ENCODE measurements at regions not wholly inside any gene's neighbourhood (a gene's known extent, or its start where the extent isn't known, plus 50 kb on each side); places are given as distances from the start of the nearest gene placed in this dataset.
"Not testable (repeated sequence)": the region's sequence is repeated elsewhere in the genome, so short reads cannot be mapped to it uniquely, and the experiment has no call there.

- Histone ChIP-seq H3K27ac (no peak overlapping the region), H3K4me3 (no peak overlapping the region), H3K27me3 (no peaks in the 10 kb centered on the region), H3K36me3 (no peaks in the 10 kb centered on the region), H3K4me1 (no peaks in the 10 kb centered on the region), H3K9me3 (no peaks in the 10 kb centered on the region)
- intact Hi-C loops (cut with DNase I), result no loop called here
- TF ChIP-seq, protein P1, sequence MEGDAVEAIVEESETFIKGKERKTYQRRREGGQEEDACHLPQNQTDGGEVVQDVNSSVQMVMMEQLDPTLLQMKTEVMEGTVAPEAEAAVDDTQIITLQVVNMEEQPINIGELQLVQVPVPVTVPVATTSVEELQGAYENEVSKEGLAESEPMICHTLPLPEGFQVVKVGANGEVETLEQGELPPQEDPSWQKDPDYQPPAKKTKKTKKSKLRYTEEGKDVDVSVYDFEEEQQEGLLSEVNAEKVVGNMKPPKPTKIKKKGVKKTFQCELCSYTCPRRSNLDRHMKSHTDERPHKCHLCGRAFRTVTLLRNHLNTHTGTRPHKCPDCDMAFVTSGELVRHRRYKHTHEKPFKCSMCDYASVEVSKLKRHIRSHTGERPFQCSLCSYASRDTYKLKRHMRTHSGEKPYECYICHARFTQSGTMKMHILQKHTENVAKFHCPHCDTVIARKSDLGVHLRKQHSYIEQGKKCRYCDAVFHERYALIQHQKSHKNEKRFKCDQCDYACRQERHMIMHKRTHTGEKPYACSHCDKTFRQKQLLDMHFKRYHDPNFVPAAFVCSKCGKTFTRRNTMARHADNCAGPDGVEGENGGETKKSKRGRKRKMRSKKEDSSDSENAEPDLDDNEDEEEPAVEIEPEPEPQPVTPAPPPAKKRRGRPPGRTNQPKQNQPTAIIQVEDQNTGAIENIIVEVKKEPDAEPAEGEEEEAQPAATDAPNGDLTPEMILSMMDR (IDR thresholded peaks at IDR 0.05), result no peak
- no peak for DNase-seq (ENCODE audit: low spot score in 2 of 2)
Observed at GRCh38 chr12:76674669-76675315, 89.1 kb upstream of the ZDHHC17 start.

DNA sequence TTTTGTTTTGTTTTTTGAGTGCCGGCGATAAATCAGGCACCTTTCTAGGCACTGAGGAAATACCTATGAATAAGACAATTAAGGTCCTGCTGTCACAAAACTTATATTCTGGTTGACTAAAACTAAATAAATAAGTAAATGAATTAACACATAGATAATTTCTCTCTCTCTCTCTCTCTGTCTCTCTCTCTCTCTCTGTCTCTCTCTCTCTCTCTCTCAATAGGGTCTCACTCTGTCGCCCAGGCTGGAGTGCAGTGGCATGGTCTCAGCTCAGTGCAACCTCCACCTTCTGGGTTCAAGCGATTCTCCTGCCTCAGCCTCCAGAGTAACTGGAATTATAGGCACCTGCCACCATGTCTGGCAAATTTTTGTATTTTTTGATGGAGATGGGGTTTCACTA is 87.7 kb upstream of the ZDHHC17 start:
- H3K27me3 ChIP-seq; H3K36me3 ChIP-seq; intact Hi-C loops (cut with DNase I); H3K9me3 ChIP-seq; H3K4me3 ChIP-seq; H3K27ac ChIP-seq; DNase-seq (ENCODE audit: low spot score in 2 of 2); H3K4me1 ChIP-seq: not testable (repeated sequence)

- DNase-seq (ENCODE audit: low spot score in 2 of 2), result no peak
- no peak overlapping the region for H3K4me3 ChIP-seq
- H3K9me3 ChIP-seq, result no peaks in the 10 kb centered on the region
- H3K36me3 ChIP-seq, result no peaks in the 10 kb centered on the region
- H3K27me3 ChIP-seq, result no peaks in the 10 kb centered on the region
- TF ChIP-seq, protein P1 (IDR thresholded peaks at IDR 0.05), result no peak
- no peak overlapping the region for H3K27ac ChIP-seq
- H3K4me1 ChIP-seq, result no peaks in the 10 kb centered on the region
- intact Hi-C loops (cut with DNase I), result no loop called here
Observed at GRCh38 chr12:76678992-76679391, 84.9 kb upstream of the ZDHHC17 start.

- DNase-seq (ENCODE audit: low spot score in 2 of 2), result no peak
- Histone ChIP-seq H3K27me3 (no peaks in the 10 kb centered on the region), H3K4me3 (no peak overlapping the region), H3K9me3 (no peaks in the 10 kb centered on the region), H3K27ac (no peak overlapping the region), H3K36me3 (no peaks in the 10 kb centered on the region), H3K4me1 (no peaks in the 10 kb centered on the region)
- intact Hi-C loops (cut with DNase I), result no loop called here
- TF ChIP-seq, protein P1 (IDR thresholded peaks at IDR 0.05), result no peak
Observed at GRCh38 chr12:76679778-76680177, 84.1 kb upstream of the ZDHHC17 start.

- H3K27me3 ChIP-seq, result no peaks in the 10 kb centered on the region
- H3K9me3 ChIP-seq, result no peaks in the 10 kb centered on the region
- no peak for DNase-seq (ENCODE audit: low spot score in 2 of 2)
- intact Hi-C loops (cut with DNase I), result no loop called here
- no peaks in the 10 kb centered on the region for H3K36me3 ChIP-seq
- TF ChIP-seq, protein P1 (IDR thresholded peaks at IDR 0.05), result no peak
- no peaks in the 10 kb centered on the region for H3K4me1 ChIP-seq
- no peak overlapping the region for H3K4me3 ChIP-seq
- H3K27ac ChIP-seq, result no peak overlapping the region
Observed at GRCh38 chr12:76680940-76681339, 83.0 kb upstream of the ZDHHC17 start.

- H3K27me3 ChIP-seq, result no peaks in the 10 kb centered on the region
- H3K9me3 ChIP-seq, result no peaks in the 10 kb centered on the region
- TF ChIP-seq, protein P1 (IDR thresholded peaks at IDR 0.05), result no peak
- H3K4me1 ChIP-seq, result no peaks in the 10 kb centered on the region
- H3K36me3 ChIP-seq, result no peaks in the 10 kb centered on the region
- intact Hi-C loops (cut with DNase I), result no loop called here
- no peak for DNase-seq (ENCODE audit: low spot score in 2 of 2)
- no peak overlapping the region for H3K27ac ChIP-seq
- H3K4me3 ChIP-seq, result no peak overlapping the region
Observed at GRCh38 chr12:76685246-76685678, 78.7 kb upstream of the ZDHHC17 start.

Measured in ascending aorta (tissue), 2 donors.